Neural progenitor cell (in vitro differentiated cells): ENCODE measurements at regions not wholly inside any gene's neighbourhood (a gene's known extent, or its start where the extent isn't known, plus 50 kb on each side); places are given as distances from the start of the nearest gene placed in this dataset.

Source experiments
- CTCF ChIP-seq: fragments of 200-600 bp; sonication (generic); IDR thresholded peaks from 2 replicates; pipeline ENCODE4 v1.5.1; 2017; ENCODE audit warnings: antibody characterized with exemption, mild to moderate bottlenecking
- EZH2 ChIP-seq: fragments of 200-600 bp; sonication (generic); IDR thresholded peaks from 2 replicates; pipeline ENCODE4 v1.6.1; 2017; ENCODE audit warnings: antibody characterized with exemption, mild to moderate bottlenecking, moderate library complexity
- EZH2phosphoT487 ChIP-seq: fragments of 200-600 bp; sonication (generic); IDR thresholded peaks from 2 replicates; pipeline ENCODE4 v1.6.1; 2017; ENCODE audit warnings: antibody characterized with exemption

GRCh38 chr20:6704132-6704861 is 63.2 kb upstream of the BMP2 start:
- TF ChIP-seq CTCF: no peak
- TF ChIP-seq EZH2: no peak
- no peak for TF ChIP-seq EZH2phosphoT487
